Loucy (cell line): ENCODE measurements at regions not wholly inside any gene's neighbourhood (a gene's known extent, or its start where the extent isn't known, plus 50 kb on each side); places are given as distances from the start of the nearest gene placed in this dataset.
A peak's percentile ranks its signal among the peaks of the same experiment; 100 is the strongest.

Experiments used
- H2AFZ ChIP-seq: fragments of 200-600 bp; sonication (generic); 2 replicates; pipeline ENCODE4 v1.6.0; 2016; ENCODE audit warnings: antibody characterized with exemption, mild to moderate bottlenecking, low read length, moderate library complexity
- H3F3A ChIP-seq: fragments of 200-600 bp; 2 replicates; pipeline ENCODE4 v1.6.0; 2016; ENCODE audit warnings: antibody characterized with exemption, low read depth, mild to moderate bottlenecking
- H3K27me3 ChIP-seq: fragments of 200-600 bp; sonication (generic); 2 replicates; pipeline ENCODE4 v1.6.1; 2014; ENCODE audit warnings: low read length, mild to moderate bottlenecking; ENCODE audit not compliant: insufficient read depth, poor library complexity, severe bottlenecking
- H3K36me3 ChIP-seq: fragments of 200-600 bp; sonication (generic); 2 replicates; pipeline ENCODE4 v1.6.1; 2016; ENCODE audit warnings: low read length; ENCODE audit not compliant: insufficient read depth
- H3K4me1 ChIP-seq: fragments of 200-600 bp; sonication (generic); 2 replicates; pipeline ENCODE4 v1.5.1; 2014; ENCODE audit warnings: low read length, mild to moderate bottlenecking; ENCODE audit not compliant: insufficient read depth, poor library complexity, severe bottlenecking
- H3K4me2 ChIP-seq: fragments of 200-600 bp; sonication (generic); 2 replicates; pipeline ENCODE4 v1.6.0; 2014; ENCODE audit warnings: antibody characterized with exemption, low read length, low read depth, mild to moderate bottlenecking; ENCODE audit not compliant: poor library complexity, severe bottlenecking
- H3K4me3 ChIP-seq: fragments of 200-600 bp; sonication (generic); 2 replicates; pipeline ENCODE4 v1.5.1; 2014; ENCODE audit warnings: low read length, mild to moderate bottlenecking, mixed read lengths; ENCODE audit not compliant: poor library complexity, severe bottlenecking
- H3K79me2 ChIP-seq: fragments of 200-600 bp; sonication (generic); 2 replicates; pipeline ENCODE4 v1.6.1; 2014; ENCODE audit warnings: low read length; ENCODE audit not compliant: insufficient read depth
- H3K9ac ChIP-seq: fragments of 200-600 bp; sonication (generic); 2 replicates; pipeline ENCODE4 v1.6.0; 2014; ENCODE audit warnings: mild to moderate bottlenecking, low read depth, low read length, moderate library complexity; ENCODE audit not compliant: poor library complexity, severe bottlenecking
- H3K9me2 ChIP-seq: fragments of 200-600 bp; sonication (generic); replicated peaks from 2 replicates; pipeline ENCODE4 v1.6.1; 2016; ENCODE audit warnings: low read depth, low read length, mixed read lengths
- H3K9me3 ChIP-seq: fragments of 200-600 bp; sonication (generic); 2 replicates; pipeline ENCODE4 v1.6.1; 2014; ENCODE audit warnings: mild to moderate bottlenecking, antibody characterized with exemption, low read length, low read depth; ENCODE audit not compliant: insufficient read depth
- H4K20me1 ChIP-seq: fragments of 200-600 bp; sonication (generic); 2 replicates; pipeline ENCODE4 v1.6.0; 2014; ENCODE audit warnings: antibody characterized with exemption, low read length, mild to moderate bottlenecking; ENCODE audit not compliant: insufficient read depth, poor library complexity, severe bottlenecking
- EZH2phosphoT487 ChIP-seq: fragments of 200-600 bp; IDR thresholded peaks from 2 replicates; pipeline ENCODE4 v1.6.1; 2018; ENCODE audit warnings: antibody characterized with exemption, mild to moderate bottlenecking, moderate library complexity, borderline replicate concordance
- TF ChIP-seq, protein P1 (sequence below): fragments of 200-600 bp; sonication (generic); conservative IDR thresholded peaks from 2 replicates; pipeline ENCODE4 v1.5.1; 2014; ENCODE audit warnings: mild to moderate bottlenecking, antibody characterized with exemption, low read length

DNA sequence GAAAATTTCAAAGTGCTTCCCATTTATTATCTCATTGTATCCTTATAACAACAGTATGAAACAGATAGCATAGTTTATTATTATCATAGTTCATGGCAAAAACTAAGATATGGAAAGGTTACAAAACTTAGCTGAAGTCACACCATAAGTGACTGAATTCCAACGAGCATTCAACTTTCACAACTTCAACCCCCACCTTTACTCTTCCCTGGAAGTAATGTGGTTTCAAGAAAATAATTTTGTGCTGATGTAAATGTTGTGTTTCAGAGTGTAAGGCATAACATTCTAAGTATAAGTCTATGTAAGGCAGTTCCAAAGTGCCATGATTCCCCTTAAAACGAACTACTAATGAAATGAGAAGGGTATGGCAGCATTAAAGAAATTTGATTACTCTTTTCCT is 454.5 kb downstream of the BCAT1 start:
- Histone ChIP-seq H3K9ac (no peak overlapping the region), H2AFZ (no peak overlapping the region), H3K4me3 (no peak overlapping the region), H4K20me1 (no peaks in the 10 kb centered on the region), H3K79me2 (peaks cover 29% of the 10 kb centered on the region; the same call in 1 of the 2 replicates), H3K4me2 (no peak overlapping the region), H3F3A (no peaks in the 10 kb centered on the region), H3K9me3 (no peaks in the 10 kb centered on the region), H3K27me3 (no peaks in the 10 kb centered on the region), H3K4me1 (peaks cover 38% of the 10 kb centered on the region), H3K36me3 (no peaks in the 10 kb centered on the region), H3K9me2 (no peaks in the 10 kb centered on the region)
- TF ChIP-seq EZH2phosphoT487: no peak
- TF ChIP-seq, protein P1, sequence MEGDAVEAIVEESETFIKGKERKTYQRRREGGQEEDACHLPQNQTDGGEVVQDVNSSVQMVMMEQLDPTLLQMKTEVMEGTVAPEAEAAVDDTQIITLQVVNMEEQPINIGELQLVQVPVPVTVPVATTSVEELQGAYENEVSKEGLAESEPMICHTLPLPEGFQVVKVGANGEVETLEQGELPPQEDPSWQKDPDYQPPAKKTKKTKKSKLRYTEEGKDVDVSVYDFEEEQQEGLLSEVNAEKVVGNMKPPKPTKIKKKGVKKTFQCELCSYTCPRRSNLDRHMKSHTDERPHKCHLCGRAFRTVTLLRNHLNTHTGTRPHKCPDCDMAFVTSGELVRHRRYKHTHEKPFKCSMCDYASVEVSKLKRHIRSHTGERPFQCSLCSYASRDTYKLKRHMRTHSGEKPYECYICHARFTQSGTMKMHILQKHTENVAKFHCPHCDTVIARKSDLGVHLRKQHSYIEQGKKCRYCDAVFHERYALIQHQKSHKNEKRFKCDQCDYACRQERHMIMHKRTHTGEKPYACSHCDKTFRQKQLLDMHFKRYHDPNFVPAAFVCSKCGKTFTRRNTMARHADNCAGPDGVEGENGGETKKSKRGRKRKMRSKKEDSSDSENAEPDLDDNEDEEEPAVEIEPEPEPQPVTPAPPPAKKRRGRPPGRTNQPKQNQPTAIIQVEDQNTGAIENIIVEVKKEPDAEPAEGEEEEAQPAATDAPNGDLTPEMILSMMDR: no peak

DNA sequence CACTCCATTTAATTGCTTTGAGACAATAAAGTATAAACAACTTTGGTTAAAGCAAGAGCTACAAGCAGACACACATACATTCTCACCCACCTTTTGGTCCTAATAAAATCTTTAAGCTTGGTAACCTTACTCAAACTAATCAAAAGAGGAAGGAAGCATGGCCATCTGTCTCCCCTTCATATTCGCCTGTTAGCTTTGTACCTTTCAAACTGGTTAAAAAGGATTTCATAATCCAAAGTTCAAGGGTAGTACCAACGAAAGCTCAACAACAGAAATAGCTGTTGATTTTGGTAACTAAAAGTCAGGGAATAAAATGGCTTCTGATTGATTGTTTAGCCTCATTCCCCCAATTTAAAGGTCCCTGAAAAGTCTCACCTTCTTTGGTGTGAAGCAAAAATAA is 456.9 kb downstream of the BCAT1 start:
- Histone ChIP-seq H4K20me1 (no peaks in the 10 kb centered on the region), H3K79me2 (peaks cover 24% of the 10 kb centered on the region; the same call in 1 of the 2 replicates), H3K4me1 (peaks cover 47% of the 10 kb centered on the region), H3K9me2 (no peaks in the 10 kb centered on the region), H3K4me3 (peak overlapping the region; percentile 15), H3K4me2 (peak overlapping the region; percentile 47), H3K9ac (peak overlapping the region; percentile 28), H3K36me3 (no peaks in the 10 kb centered on the region), H3K9me3 (no peaks in the 10 kb centered on the region), H3F3A (no peaks in the 10 kb centered on the region), H3K27me3 (no peaks in the 10 kb centered on the region), H2AFZ (peak overlapping the region; percentile 64)
- TF ChIP-seq EZH2phosphoT487: no peak
- TF ChIP-seq, protein P1: no peak

GRCh38 chr12:24489939-24490338 is 459.0 kb downstream of the BCAT1 start:
- no peak overlapping the region for H3K4me3 ChIP-seq
- H3K9ac ChIP-seq: no peak overlapping the region
- H3K4me1 ChIP-seq: peaks cover 36% of the 10 kb centered on the region
- no peak overlapping the region for H3K4me2 ChIP-seq
- TF ChIP-seq, protein P1: no peak
- no peak for TF ChIP-seq EZH2phosphoT487
- no peaks in the 10 kb centered on the region for H3F3A ChIP-seq
- no peaks in the 10 kb centered on the region for H3K9me2 ChIP-seq
- H3K36me3 ChIP-seq: no peaks in the 10 kb centered on the region
- H2AFZ ChIP-seq: no peak overlapping the region
- no peaks in the 10 kb centered on the region for H3K9me3 ChIP-seq
- H3K79me2 ChIP-seq: peaks cover 17% of the 10 kb centered on the region; the same call in 1 of the 2 replicates
- no peaks in the 10 kb centered on the region for H3K27me3 ChIP-seq
- H4K20me1 ChIP-seq: no peaks in the 10 kb centered on the region
